NCI-H2107 treated with DMSO at 0.1 percent for 48 hours (cell line): ENCODE measurements at regions not wholly inside any gene's neighbourhood (a gene's known extent, or its start where the extent isn't known, plus 50 kb on each side); places are given as distances from the start of the nearest gene placed in this dataset.
"Not testable (repeated sequence)": the region's sequence is repeated elsewhere in the genome, so short reads cannot be mapped to it uniquely, and the experiment has no call there.

Experiments
- DNase-seq: peaks from one replicate; lab custom pipeline; 2025; ENCODE audit not compliant: unreplicated experiment; lab: John Stamatoyannopoulos, UW

DNA sequence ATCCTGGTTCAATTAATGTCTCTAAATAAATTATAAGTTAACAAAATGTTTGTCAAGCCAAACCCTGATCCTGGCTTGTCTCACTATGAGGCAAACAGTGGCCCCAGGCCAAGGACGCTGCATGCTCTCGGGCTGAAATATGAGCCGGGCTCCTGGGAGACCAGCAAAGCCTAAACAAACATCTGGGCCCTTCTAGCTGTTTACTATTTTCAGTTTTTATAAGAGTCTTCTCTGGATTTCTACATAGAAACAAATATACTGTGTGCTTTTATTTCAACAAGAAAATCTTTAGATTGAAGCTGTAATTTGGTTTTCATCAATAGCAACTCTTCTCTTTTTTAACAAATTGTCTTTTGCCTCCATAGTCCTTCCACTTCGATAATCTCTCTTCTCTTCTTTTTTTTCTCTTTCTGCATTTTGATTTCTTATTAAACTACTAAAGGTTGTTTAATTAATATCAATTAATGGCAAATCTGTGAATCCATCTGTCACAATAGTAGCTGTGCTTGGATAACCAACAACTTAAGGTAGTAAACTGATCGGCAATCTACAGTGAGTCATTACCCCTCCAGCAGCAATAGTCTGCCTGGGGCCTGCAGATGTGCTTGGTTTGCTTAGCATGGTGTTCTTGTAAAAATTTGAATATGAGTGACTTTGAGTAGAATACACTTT lies 83.3 kb upstream of the DNAJC1 start:
- DNase-seq: peak; percentile 9

DNA sequence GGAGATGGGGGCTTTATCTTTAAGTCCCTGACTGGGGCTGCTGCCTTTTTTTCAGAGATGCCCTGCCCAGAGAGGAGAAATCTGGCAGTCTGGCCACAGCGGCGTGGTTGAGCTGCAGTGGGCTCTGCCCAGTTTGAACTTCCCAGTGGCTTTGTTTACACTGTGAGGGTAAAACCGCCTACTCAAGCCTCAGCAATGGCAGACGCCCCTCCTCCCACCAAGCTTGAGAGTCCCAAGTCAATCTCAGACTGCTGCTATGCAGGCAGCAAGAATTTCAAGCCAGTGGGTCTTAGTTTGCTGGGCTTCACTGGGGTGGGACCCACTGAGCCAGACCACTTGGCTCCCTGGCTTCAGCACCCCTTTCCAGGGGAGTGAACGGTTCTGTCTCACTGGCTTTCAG lies 76.4 kb upstream of the DNAJC1 start:
- DNase-seq: not testable (repeated sequence)

DNA sequence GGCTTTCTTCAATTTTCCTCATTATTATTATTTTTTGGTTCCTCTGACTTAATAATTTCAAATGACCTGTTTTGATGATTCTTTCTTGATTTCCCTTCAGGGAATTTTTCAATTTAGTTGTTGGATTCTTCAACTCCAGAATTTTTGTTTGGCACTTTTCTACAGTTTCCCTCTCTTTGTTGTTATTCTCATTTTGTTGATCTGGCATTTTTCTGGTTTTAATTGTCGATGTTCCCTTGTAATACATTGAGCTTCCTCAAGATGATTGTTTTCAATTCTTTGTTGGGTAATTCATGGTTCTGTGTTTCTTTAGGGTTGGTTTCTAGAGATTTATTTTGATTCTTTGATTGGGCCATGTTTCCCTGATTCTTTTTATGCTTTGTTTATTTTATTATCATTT lies 67.8 kb upstream of the DNAJC1 start:
- no peak for DNase-seq

DNA sequence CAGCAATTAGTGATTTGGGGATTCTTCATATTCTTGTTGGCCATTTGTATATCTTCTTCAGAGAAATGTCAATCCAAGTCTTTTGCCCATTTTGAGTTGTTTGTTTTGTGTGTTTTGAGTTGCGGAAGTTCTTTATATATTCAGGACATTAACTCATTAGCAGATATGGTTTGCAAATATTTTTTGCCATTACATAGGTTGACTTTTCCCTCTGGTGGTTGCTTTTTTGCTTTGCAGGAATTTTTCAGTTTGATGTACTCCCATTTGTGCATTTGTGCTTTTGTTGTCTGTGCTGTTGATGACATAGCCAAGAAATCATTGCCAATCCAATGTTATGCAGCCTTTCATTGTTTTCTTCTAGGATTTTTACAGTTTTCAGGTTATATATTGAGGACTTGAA lies 63.6 kb upstream of the DNAJC1 start:
- no peak for DNase-seq

DNA sequence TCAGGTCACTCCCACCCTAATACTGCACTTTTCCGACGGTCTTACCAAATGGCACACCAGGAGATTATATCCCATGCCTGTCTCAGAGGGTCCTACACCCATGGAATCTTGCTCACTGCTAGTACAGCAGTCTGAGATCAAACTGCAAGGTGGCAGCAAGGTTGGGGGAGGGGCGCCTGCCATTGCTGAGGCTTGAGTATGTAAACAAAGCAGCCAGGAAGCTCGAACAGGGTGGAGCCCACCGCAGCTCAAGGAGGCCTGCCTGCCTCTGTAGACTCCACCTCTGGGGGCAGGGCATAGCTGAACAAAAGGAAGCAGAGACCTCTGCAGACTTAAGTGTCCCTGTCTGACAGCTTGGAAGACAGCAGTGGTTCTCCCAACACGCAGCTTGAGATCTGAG lies 57.5 kb upstream of the DNAJC1 start:
- DNase-seq: not testable (repeated sequence)

DNA sequence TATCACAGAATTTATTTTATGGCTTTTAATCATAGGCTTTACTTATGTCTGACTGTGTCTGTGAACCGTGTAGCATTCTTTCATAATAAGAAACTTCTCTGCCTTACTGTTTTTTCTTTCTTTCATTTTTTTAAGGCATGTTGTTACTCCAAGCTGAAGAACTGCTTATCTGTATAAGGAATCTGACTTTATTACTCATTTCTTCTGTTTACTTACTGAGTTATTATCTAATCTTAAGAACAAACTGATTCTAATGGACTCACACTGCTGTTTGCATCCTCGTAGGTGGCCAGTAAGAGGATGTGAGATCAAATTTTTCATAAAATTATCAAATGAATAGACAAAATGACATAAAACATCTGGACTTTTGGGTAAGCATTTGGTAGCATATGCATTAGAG lies 54.7 kb upstream of the DNAJC1 start:
- no peak for DNase-seq

DNA sequence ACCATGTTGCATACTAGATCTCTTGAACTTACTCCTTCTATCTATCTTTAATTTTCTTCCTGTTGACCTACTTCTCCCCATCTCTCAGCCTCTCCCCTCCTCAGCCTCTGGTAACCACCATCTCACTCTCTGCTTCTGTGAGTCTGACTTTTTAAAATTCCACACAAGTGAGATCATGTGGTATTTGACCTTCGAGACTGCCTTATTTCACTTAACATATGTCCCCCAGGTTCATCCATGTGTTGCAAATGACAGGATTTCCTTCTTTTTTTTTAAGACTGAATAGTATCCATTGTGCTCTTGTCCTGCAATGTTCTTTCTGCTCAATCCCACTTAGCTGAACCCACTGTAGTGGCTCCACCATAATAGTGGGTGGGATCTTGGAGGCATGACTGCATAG lies 51.4 kb upstream of the DNAJC1 start:
- DNase-seq: no peak
